ENCODE measurements at regions not wholly inside any gene's neighbourhood (a gene's known extent, or its start where the extent isn't known, plus 50 kb on each side); places are given as distances from the start of the nearest gene placed in this dataset.

- DNase-seq, result no peak
- H3K4me3 ChIP-seq, result no peak overlapping the region
- intact Hi-C loops (cut with DNase I; ENCODE audit: low total_unique reads), result no loop called here
- no peaks in the 10 kb centered on the region for H3K9me3 ChIP-seq
- H3K4me1 ChIP-seq, result no peaks in the 10 kb centered on the region
- WGBS, 5 donors, result 25 to 55% (median 41%) methylated on average over 1 of the region's 1 CpG
- no peaks in the 10 kb centered on the region for H3K27me3 ChIP-seq
- no peaks in the 10 kb centered on the region for H3K36me3 ChIP-seq
- TF ChIP-seq POLR2A (IDR thresholded peaks at IDR 0.05) (no peak), POLR2AphosphoS5 (IDR thresholded peaks at IDR 0.05) (no peak), EP300 (IDR thresholded peaks at IDR 0.05) (no peak)
- TF ChIP-seq, protein P1, sequence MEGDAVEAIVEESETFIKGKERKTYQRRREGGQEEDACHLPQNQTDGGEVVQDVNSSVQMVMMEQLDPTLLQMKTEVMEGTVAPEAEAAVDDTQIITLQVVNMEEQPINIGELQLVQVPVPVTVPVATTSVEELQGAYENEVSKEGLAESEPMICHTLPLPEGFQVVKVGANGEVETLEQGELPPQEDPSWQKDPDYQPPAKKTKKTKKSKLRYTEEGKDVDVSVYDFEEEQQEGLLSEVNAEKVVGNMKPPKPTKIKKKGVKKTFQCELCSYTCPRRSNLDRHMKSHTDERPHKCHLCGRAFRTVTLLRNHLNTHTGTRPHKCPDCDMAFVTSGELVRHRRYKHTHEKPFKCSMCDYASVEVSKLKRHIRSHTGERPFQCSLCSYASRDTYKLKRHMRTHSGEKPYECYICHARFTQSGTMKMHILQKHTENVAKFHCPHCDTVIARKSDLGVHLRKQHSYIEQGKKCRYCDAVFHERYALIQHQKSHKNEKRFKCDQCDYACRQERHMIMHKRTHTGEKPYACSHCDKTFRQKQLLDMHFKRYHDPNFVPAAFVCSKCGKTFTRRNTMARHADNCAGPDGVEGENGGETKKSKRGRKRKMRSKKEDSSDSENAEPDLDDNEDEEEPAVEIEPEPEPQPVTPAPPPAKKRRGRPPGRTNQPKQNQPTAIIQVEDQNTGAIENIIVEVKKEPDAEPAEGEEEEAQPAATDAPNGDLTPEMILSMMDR (IDR thresholded peaks at IDR 0.05), result no peak
- H3K27ac ChIP-seq, result no peak overlapping the region
These were observed 143.7 kb downstream of the FZD1 start for GRCh38 chr7:91407942-91408341.

- 82 to 91% (median 85%) methylated on average over 5 of the region's 5 CpGs for WGBS, 5 donors
- no peak for DNase-seq
- Histone ChIP-seq H3K4me3 (no peak overlapping the region), H3K36me3 (no peaks in the 10 kb centered on the region), H3K9me3 (no peaks in the 10 kb centered on the region), H3K27me3 (no peaks in the 10 kb centered on the region), H3K4me1 (no peaks in the 10 kb centered on the region), H3K27ac (no peak overlapping the region)
- no peak for TF ChIP-seq POLR2AphosphoS5 (IDR thresholded peaks at IDR 0.05)
- TF ChIP-seq, protein P1 (IDR thresholded peaks at IDR 0.05), result no peak
- TF ChIP-seq EP300 (IDR thresholded peaks at IDR 0.05), result no peak
- no peak for TF ChIP-seq POLR2A (IDR thresholded peaks at IDR 0.05)
- intact Hi-C loops (cut with DNase I; ENCODE audit: low total_unique reads), result no loop called here
These were observed 144.3 kb downstream of the FZD1 start for GRCh38 chr7:91408388-91409154.

DNA sequence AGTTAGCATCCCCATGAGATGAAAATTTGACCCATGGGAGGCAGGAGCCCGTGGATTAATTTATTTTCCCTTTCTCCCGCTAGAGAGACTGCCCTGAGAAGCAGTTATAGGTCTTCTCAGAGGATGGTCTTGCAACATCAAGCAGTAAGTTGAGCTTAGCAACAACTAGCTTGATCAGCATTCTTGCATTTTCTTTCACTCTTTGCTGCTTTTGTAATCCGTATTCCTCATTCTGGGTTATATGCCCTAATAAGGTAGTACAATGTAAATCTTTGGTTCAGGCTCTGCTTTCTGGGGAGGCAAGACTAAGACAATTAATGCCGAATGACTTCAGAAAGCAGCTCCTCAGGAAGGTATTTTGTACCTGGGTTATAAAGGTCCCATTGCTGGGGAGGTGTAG, 146.8 kb downstream of the FZD1 start:
- TF ChIP-seq, protein P1 (IDR thresholded peaks at IDR 0.05), result no peak
- TF ChIP-seq POLR2AphosphoS5 (IDR thresholded peaks at IDR 0.05) (no peak), POLR2A (IDR thresholded peaks at IDR 0.05) (no peak), EP300 (IDR thresholded peaks at IDR 0.05) (no peak)
- Histone ChIP-seq H3K27me3 (no peaks in the 10 kb centered on the region), H3K27ac (no peak overlapping the region), H3K9me3 (no peaks in the 10 kb centered on the region), H3K4me1 (no peaks in the 10 kb centered on the region), H3K36me3 (no peaks in the 10 kb centered on the region), H3K4me3 (no peak overlapping the region)
- no peak for DNase-seq
- intact Hi-C loops (cut with DNase I; ENCODE audit: low total_unique reads), result no loop called here
- WGBS, 5 donors, result 64 to 79% (median 71%) methylated on average over 4 of the region's 4 CpGs

DNA sequence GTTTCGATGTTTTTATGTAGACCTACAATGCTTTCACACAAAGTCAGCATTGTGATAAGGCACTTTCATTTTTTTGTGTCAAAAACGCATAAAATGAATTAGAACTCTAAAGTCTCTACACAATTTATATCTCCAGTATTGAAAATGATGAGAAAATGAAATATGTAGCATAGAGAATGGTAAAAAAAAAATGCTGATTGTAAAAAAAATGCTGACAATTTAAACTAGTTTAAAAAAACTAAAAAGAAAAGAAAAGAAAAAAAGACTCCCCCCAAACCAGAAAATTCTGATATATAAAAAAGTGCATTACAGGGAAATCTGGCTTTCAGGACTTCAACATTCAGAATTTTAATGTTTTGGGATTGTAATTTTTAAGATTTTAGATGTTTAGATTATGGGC, 148.1 kb downstream of the FZD1 start:
- no peak for DNase-seq
- no peaks in the 10 kb centered on the region for H3K4me1 ChIP-seq
- TF ChIP-seq EP300 (IDR thresholded peaks at IDR 0.05) (no peak), POLR2AphosphoS5 (IDR thresholded peaks at IDR 0.05) (no peak), POLR2A (IDR thresholded peaks at IDR 0.05) (no peak)
- TF ChIP-seq, protein P1 (IDR thresholded peaks at IDR 0.05), result no peak
- WGBS, 5 donors, result 36 to 46% (median 39%) methylated on average over 2 of the region's 2 CpGs
- no peak overlapping the region for H3K4me3 ChIP-seq
- intact Hi-C loops (cut with DNase I; ENCODE audit: low total_unique reads), result no loop called here
- no peaks in the 10 kb centered on the region for H3K36me3 ChIP-seq
- no peaks in the 10 kb centered on the region for H3K9me3 ChIP-seq
- no peak overlapping the region for H3K27ac ChIP-seq
- H3K27me3 ChIP-seq, result no peaks in the 10 kb centered on the region

Measured in stomach (tissue), 8 donors.